Uterus (tissue), 3 donors: ENCODE measurements at regions not wholly inside any gene's neighbourhood (a gene's known extent, or its start where the extent isn't known, plus 50 kb on each side); places are given as distances from the start of the nearest gene placed in this dataset.

ENCODE experiments used
- DNase-seq, 2 donors: peaks; one replicate each; pipeline ENCODE4 v3.0.0-alpha.2; 2019 to 2020
- H3K27ac ChIP-seq, 2 donors: fragments of 200-600 bp; sonication (generic); 1 replicate in 1 of 2; 2 replicates in 1 of 2; pipeline ENCODE4 v1.5.1; 2016 to 2018
- H3K27me3 ChIP-seq, 2 donors: fragments of 200-600 bp; sonication (generic); one replicate each; pipeline ENCODE4 v1.5.1; 2018 to 2019; ENCODE audit warnings: control low read depth in 1 of 2
- H3K36me3 ChIP-seq, 2 donors: fragments of 200-600 bp; sonication (generic); one replicate each; pipeline ENCODE4 v1.5.1; 2019; ENCODE audit warnings: control low read depth in 1 of 2
- H3K4me1 ChIP-seq, 2 donors: fragments of 200-600 bp; sonication (generic); one replicate each; pipeline ENCODE4 v1.5.1; 2018 to 2019; ENCODE audit warnings: control low read depth in 1 of 2
- H3K4me3 ChIP-seq, 2 donors: fragments of 200-600 bp; sonication (generic); 1 replicate in 1 of 2; 2 replicates in 1 of 2; pipeline ENCODE4 v1.5.1; 2018 to 2019; ENCODE audit warnings: mild to moderate bottlenecking in 1 of 2
- H3K9me3 ChIP-seq, 2 donors: fragments of 200-600 bp; sonication (generic); one replicate each; pipeline ENCODE4 v1.5.1; 2019; ENCODE audit warnings: control low read depth in 1 of 2
- CTCF ChIP-seq, 4 experiments: fragments of 200-600 bp in 2 of 4; fragments of 450-650 bp in 2 of 4; sonication (generic) in 2 of 4; IDR thresholded peaks; one replicate each; pipeline ENCODE4 v1.5.1; 2016 to 2019; ENCODE audit warnings: antibody characterized with exemption in 4 of 4, mild to moderate bottlenecking in 2 of 4, moderate library complexity in 1 of 4
- POLR2A ChIP-seq, 2 donors: fragments of 450-650 bp; IDR thresholded peaks; one replicate each; pipeline ENCODE4 v1.6.1; 2016; ENCODE audit warnings: antibody characterized with exemption in 2 of 2, mild to moderate bottlenecking in 1 of 2, moderate library complexity in 1 of 2
- intact Hi-C: fragments of 100-400 bp; cut with DNase I; formaldehyde crosslinking; loops from one replicate; pipeline ENCODE4 v1.15.1; 2023; ENCODE audit warnings: low total_unique reads
- donor health status: DM: yes; HTN: yes; CAD: no.

DNA sequence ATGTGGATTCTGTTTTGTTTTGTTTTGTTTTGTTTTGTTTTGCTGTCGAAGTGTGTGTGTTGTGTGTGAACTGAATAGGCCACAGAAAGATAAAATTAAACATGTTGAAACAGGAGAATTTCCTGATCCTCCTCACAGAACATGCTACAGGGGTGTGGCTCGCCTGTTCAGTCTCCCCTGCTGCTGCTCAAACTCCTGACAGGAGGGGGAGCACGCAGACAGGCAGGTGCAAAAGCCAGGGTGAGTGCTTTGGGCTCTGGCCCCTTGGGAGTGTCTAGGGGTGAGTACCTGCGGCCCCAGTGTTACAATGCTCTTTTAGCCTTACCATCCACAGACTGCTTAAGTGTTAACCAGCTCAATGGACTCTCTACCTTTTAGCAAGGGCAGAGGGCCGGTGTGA, 473.5 kb downstream of the MAT2B start:
- Histone ChIP-seq H3K4me3 (no peak overlapping the region), H3K27me3 (no peaks in the 10 kb centered on the region), H3K36me3 (no peaks in the 10 kb centered on the region), H3K4me1 (no peaks in the 10 kb centered on the region), H3K9me3 (no peaks in the 10 kb centered on the region), H3K27ac (no peak overlapping the region)
- no peak for DNase-seq
- TF ChIP-seq POLR2A (IDR thresholded peaks at IDR 0.05) = no peak
- TF ChIP-seq CTCF (IDR thresholded peaks at IDR 0.05) = no peak
- intact Hi-C loops = no loop called here

- no peaks in the 10 kb centered on the region for H3K27me3 ChIP-seq
- no peaks in the 10 kb centered on the region for H3K9me3 ChIP-seq
- no peaks in the 10 kb centered on the region for H3K36me3 ChIP-seq
- H3K4me3 ChIP-seq = no peak overlapping the region
- no peak for DNase-seq
- intact Hi-C loops = no loop called here
- no peak for TF ChIP-seq POLR2A (IDR thresholded peaks at IDR 0.05)
- no peak for TF ChIP-seq CTCF (IDR thresholded peaks at IDR 0.05)
- H3K27ac ChIP-seq = no peak overlapping the region
- H3K4me1 ChIP-seq = no peaks in the 10 kb centered on the region
These were observed 483.1 kb downstream of the MAT2B start for GRCh38 chr5:163988566-163988965.

- no peaks in the 10 kb centered on the region for H3K9me3 ChIP-seq
- intact Hi-C loops = no loop called here
- H3K4me1 ChIP-seq = no peaks in the 10 kb centered on the region
- no peak overlapping the region for H3K27ac ChIP-seq
- H3K4me3 ChIP-seq = no peak overlapping the region
- H3K27me3 ChIP-seq = no peaks in the 10 kb centered on the region
- TF ChIP-seq POLR2A (IDR thresholded peaks at IDR 0.05) = no peak
- TF ChIP-seq CTCF (IDR thresholded peaks at IDR 0.05) = no peak
- no peaks in the 10 kb centered on the region for H3K36me3 ChIP-seq
- DNase-seq = no peak
These were observed 487.7 kb downstream of the MAT2B start for GRCh38 chr5:163993126-163993525.

- no peak for DNase-seq
- Histone ChIP-seq H3K4me3 (no peak overlapping the region), H3K36me3 (no peaks in the 10 kb centered on the region), H3K27me3 (no peaks in the 10 kb centered on the region), H3K4me1 (no peaks in the 10 kb centered on the region), H3K27ac (no peak overlapping the region), H3K9me3 (no peaks in the 10 kb centered on the region)
- intact Hi-C loops = no loop called here
- TF ChIP-seq CTCF (IDR thresholded peaks at IDR 0.05) (no peak), POLR2A (IDR thresholded peaks at IDR 0.05) (no peak)
These were observed 489.8 kb downstream of the MAT2B start for GRCh38 chr5:163995206-163995605.

DNA sequence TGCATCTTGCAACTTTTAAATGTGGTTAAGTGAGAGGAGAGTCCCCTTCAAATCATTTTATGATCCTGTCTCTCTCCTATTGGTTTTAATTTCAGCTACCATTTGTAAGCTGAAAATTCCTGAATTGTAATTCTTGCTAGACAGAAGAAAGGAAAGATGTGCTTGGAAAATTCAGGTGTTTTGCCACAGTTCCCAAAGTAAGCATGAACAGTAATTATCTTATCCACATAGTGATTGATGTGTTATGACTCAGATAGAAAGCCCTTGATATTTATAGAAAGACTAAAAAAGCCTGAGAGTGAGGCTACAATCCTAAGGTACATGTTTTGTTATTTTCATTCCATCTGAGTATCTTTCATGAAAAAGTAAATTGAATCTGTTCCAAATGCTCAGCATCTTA, 492.5 kb downstream of the MAT2B start:
- Histone ChIP-seq H3K36me3 (no peaks in the 10 kb centered on the region), H3K4me1 (no peaks in the 10 kb centered on the region), H3K9me3 (no peaks in the 10 kb centered on the region), H3K4me3 (no peak overlapping the region), H3K27ac (no peak overlapping the region), H3K27me3 (no peaks in the 10 kb centered on the region)
- no peak for DNase-seq
- intact Hi-C loops = no loop called here
- TF ChIP-seq CTCF (IDR thresholded peaks at IDR 0.05) (no peak), POLR2A (IDR thresholded peaks at IDR 0.05) (no peak)
